ENCODE measurements at regions not wholly inside any gene's neighbourhood (a gene's known extent, or its start where the extent isn't known, plus 50 kb on each side); places are given as distances from the start of the nearest gene placed in this dataset.

- ATAC-seq = no peak
- no peak overlapping the region for H3K27ac ChIP-seq
- H3K9me3 ChIP-seq = no peaks in the 10 kb centered on the region
- H3K36me3 ChIP-seq = no peaks in the 10 kb centered on the region
- intact Hi-C loops (cut with DNase I) = no loop called here
- H3K4me3 ChIP-seq = no peak overlapping the region
- no peaks in the 10 kb centered on the region for H3K4me1 ChIP-seq
- no peak for DNase-seq
- H3K27me3 ChIP-seq = peaks cover 0 to 3% of the 10 kb centered on the region in 2 donors
- no peak for TF ChIP-seq CTCF (IDR thresholded peaks at IDR 0.05)
Observed at GRCh38 chr4:57324673-57325307, 214.6 kb upstream of the IGFBP7 start.

GRCh38 chr4:57320849-57321248 is 210.7 kb upstream of the IGFBP7 start:
- Histone ChIP-seq H3K9me3 (no peaks in the 10 kb centered on the region), H3K4me3 (no peak overlapping the region), H3K27ac (no peak overlapping the region), H3K36me3 (no peaks in the 10 kb centered on the region), H3K4me1 (no peaks in the 10 kb centered on the region), H3K27me3 (peaks cover 0 to 3% of the 10 kb centered on the region in 2 donors)
- TF ChIP-seq CTCF (IDR thresholded peaks at IDR 0.05) = no peak
- DNase-seq = no peak
- ATAC-seq = no peak
- intact Hi-C loops (cut with DNase I) = no loop called here

GRCh38 chr4:57320217-57320616 is 210.0 kb upstream of the IGFBP7 start:
- Histone ChIP-seq H3K4me3 (no peak overlapping the region), H3K27ac (no peak overlapping the region), H3K9me3 (no peaks in the 10 kb centered on the region), H3K27me3 (peaks cover 0 to 3% of the 10 kb centered on the region in 2 donors), H3K4me1 (no peaks in the 10 kb centered on the region), H3K36me3 (no peaks in the 10 kb centered on the region)
- no peak for TF ChIP-seq CTCF (IDR thresholded peaks at IDR 0.05)
- no peak for DNase-seq
- ATAC-seq = no peak
- intact Hi-C loops (cut with DNase I) = no loop called here

- ATAC-seq (peak; percentile 50), DNase-seq (no peak)
- no peaks in the 10 kb centered on the region for H3K27me3 ChIP-seq
- intact Hi-C loops (cut with DNase I) = no loop called here
- H3K4me3 ChIP-seq = no peak overlapping the region
- H3K27ac ChIP-seq = no peak overlapping the region
- H3K36me3 ChIP-seq = no peaks in the 10 kb centered on the region
- no peak for TF ChIP-seq CTCF (IDR thresholded peaks at IDR 0.05)
- no peaks in the 10 kb centered on the region for H3K4me1 ChIP-seq
- no peaks in the 10 kb centered on the region for H3K9me3 ChIP-seq
Observed at GRCh38 chr4:57318703-57319102, 208.5 kb upstream of the IGFBP7 start.

- DNase-seq = no peak
- intact Hi-C loops (cut with DNase I) = no loop called here
- no peak overlapping the region for H3K27ac ChIP-seq
- no peak overlapping the region for H3K4me3 ChIP-seq
- no peak for ATAC-seq
- TF ChIP-seq CTCF (IDR thresholded peaks at IDR 0.05) = no peak
- H3K36me3 ChIP-seq = no peaks in the 10 kb centered on the region
- no peaks in the 10 kb centered on the region for H3K4me1 ChIP-seq
- no peaks in the 10 kb centered on the region for H3K27me3 ChIP-seq
- H3K9me3 ChIP-seq = no peaks in the 10 kb centered on the region
Observed at GRCh38 chr4:57314636-57315035, 204.5 kb upstream of the IGFBP7 start.

Data from left lung (tissue), 4 donors.